B cell (primary cell): ENCODE measurements at regions not wholly inside any gene's neighbourhood (a gene's known extent, or its start where the extent isn't known, plus 50 kb on each side); places are given as distances from the start of the nearest gene placed in this dataset.
"Not testable (repeated sequence)": the region's sequence is repeated elsewhere in the genome, so short reads cannot be mapped to it uniquely, and the experiment has no call there.

Experiments used
- ATAC-seq: fragments of 200-7000 bp; cut with Tn5 transposase; one replicate; pipeline ENCODE4 v1.10.0; 2021; ENCODE audit warnings: low read depth, mild to moderate bottlenecking, moderate number of reproducible peaks, moderate library complexity
- CTCF ChIA-PET: fragments of 350-600 bp; sonication (Branson Sonifier 250); formaldehyde crosslinking; loops from one replicate; lab custom pipeline; 2021; ENCODE audit warnings: antibody characterized with exemption, inconsistent platforms; lab: Charles Lee
- POLR2A ChIA-PET: fragments of 350-600 bp; sonication (Branson Sonifier 250); formaldehyde crosslinking; loops from one replicate; lab custom pipeline; 2021; ENCODE audit warnings: antibody characterized with exemption; lab: Charles Lee
- DNase-seq: peaks from one replicate; pipeline ENCODE4 v3.0.0; 2013
- H2AFZ ChIP-seq: 2 replicates; pipeline ENCODE4 v1.6.1; 2012; ENCODE audit warnings: mild to moderate bottlenecking, low read depth, low read length; ENCODE audit not compliant: insufficient read depth, poor library complexity, severe bottlenecking
- H3K27ac ChIP-seq, 2 donors: 1 replicate in 1 of 2; 2 replicates in 1 of 2; pipeline ENCODE4 v1.5.1; 2012 to 2013; ENCODE audit warnings: low read length in 2 of 2, mild to moderate bottlenecking in 2 of 2, moderate library complexity in 1 of 2
- H3K27me3 ChIP-seq, 4 experiments: fragments of 200-600 bp in 1 of 4; sonication (generic) in 1 of 4; replicated peaks in 1 of 4; 1 replicate in 2 of 4; 2 replicates in 2 of 4; pipeline versions ENCODE4 v1.6.1 to v1.7.0; 2013 to 2016; ENCODE audit warnings: low read length in 3 of 4, mild to moderate bottlenecking in 2 of 4, mixed read lengths in 1 of 4, moderate library complexity in 1 of 4; ENCODE audit not compliant: insufficient read depth in 4 of 4, control insufficient read depth in 3 of 4; ENCODE audit errors: control extremely low read depth in 1 of 4
- H3K36me3 ChIP-seq, 2 experiments: replicated peaks in 1 of 2; 1 replicate in 1 of 2; 2 replicates in 1 of 2; pipeline versions ENCODE4 v1.6.1 to v1.7.1; 2013; ENCODE audit warnings: low read length in 1 of 2; ENCODE audit not compliant: insufficient read depth in 2 of 2, control insufficient read depth in 1 of 2; ENCODE audit errors: control extremely low read depth in 1 of 2, extremely low read depth in 1 of 2
- H3K4me1 ChIP-seq, 2 donors: fragments of 200-600 bp in 1 of 2; sonication (generic) in 1 of 2; 1 replicate in 1 of 2; 2 replicates in 1 of 2; pipeline versions ENCODE4 v1.5.1 to v1.6.1; 2013 to 2017; ENCODE audit warnings: low read length in 2 of 2; ENCODE audit not compliant: control insufficient read depth in 2 of 2, insufficient read depth in 2 of 2
- H3K4me2 ChIP-seq: replicated peaks from 2 replicates; pipeline ENCODE3; 2012; ENCODE audit warnings: mild to moderate bottlenecking, low read depth, low read length; ENCODE audit not compliant: poor library complexity, severe bottlenecking
- H3K4me3 ChIP-seq, 5 experiments: fragments of 200-600 bp in 1 of 5; sonication (generic) in 1 of 5; 1 replicate in 3 of 5; 2 replicates in 2 of 5; pipeline versions ENCODE4 v1.5.1 to v1.7.0; 2011 to 2016; ENCODE audit warnings: low read length in 4 of 5, mild to moderate bottlenecking in 4 of 5, low read depth in 2 of 5, control low read depth in 1 of 5, moderate library complexity in 1 of 5; ENCODE audit not compliant: insufficient read depth in 1 of 5; ENCODE audit errors: control extremely low read depth in 1 of 5, extremely low read depth in 1 of 5
- H3K79me2 ChIP-seq: fragments of 200-600 bp; sonication (generic); one replicate; pipeline ENCODE4 v1.6.0; 2016; ENCODE audit warnings: low read length; ENCODE audit not compliant: control insufficient read depth, insufficient read depth
- H3K9ac ChIP-seq: fragments of 200-600 bp; sonication (generic); 2 replicates; pipeline ENCODE4 v1.6.1; 2017; ENCODE audit warnings: mild to moderate bottlenecking, low read length, moderate library complexity
- H3K9me3 ChIP-seq, 3 donors: one replicate each; pipeline versions ENCODE4 v1.6.1 to v1.7.1; 2013; ENCODE audit warnings: low read length in 2 of 3; ENCODE audit not compliant: control insufficient read depth in 2 of 3, insufficient read depth in 1 of 3; ENCODE audit errors: control extremely low read depth in 1 of 3
- H4K20me1 ChIP-seq: 2 replicates; pipeline ENCODE4 v1.6.0; 2012; ENCODE audit warnings: mild to moderate bottlenecking, low read length; ENCODE audit not compliant: insufficient read depth, control insufficient read depth, poor library complexity, severe bottlenecking
- H3K27ac Mint-ChIP-seq: one replicate; pipeline ENCODE4 v1.8.0; 2021; ENCODE audit warnings: mixed read lengths
- H3K27me3 Mint-ChIP-seq: one replicate; pipeline ENCODE4 v1.8.0; 2021; ENCODE audit warnings: mixed read lengths
- H3K4me1 Mint-ChIP-seq: one replicate; pipeline ENCODE4 v1.8.0; 2021; ENCODE audit warnings: mixed read lengths
- H3K4me3 Mint-ChIP-seq: one replicate; pipeline ENCODE4 v1.8.0; 2021; ENCODE audit warnings: mixed read lengths
- H3K9me3 Mint-ChIP-seq: one replicate; pipeline ENCODE4 v1.8.0; 2022; ENCODE audit warnings: mixed read lengths; ENCODE audit not compliant: insufficient read depth
- EZH2 ChIP-seq: IDR thresholded peaks from 2 replicates; pipeline ENCODE4 v1.6.1; 2012; ENCODE audit warnings: borderline replicate concordance, low read depth, mild to moderate bottlenecking, moderate library complexity, low read length; ENCODE audit not compliant: insufficient read depth, poor library complexity, severe bottlenecking
- WGBS: methylation state at CpG from one replicate; pipeline ENCODE4 v1.1.5; 2013; ENCODE audit warnings: missing lambda C conversion rate; ENCODE audit not compliant: insufficient coverage; 5-methylcytosine and 5-hydroxymethylcytosine counted together
- intact Hi-C: fragments of 100-400 bp; cut with micrococcal nuclease; formaldehyde crosslinking; loops from one replicate; pipeline ENCODE4 v1.10.0; 2022
- TF ChIP-seq, protein P1 (sequence below): fragments of 200-600 bp; IDR thresholded peaks from one replicate; pipeline ENCODE4 v1.8.0; 2022; ENCODE audit warnings: antibody characterized with exemption, mild to moderate bottlenecking

DNA sequence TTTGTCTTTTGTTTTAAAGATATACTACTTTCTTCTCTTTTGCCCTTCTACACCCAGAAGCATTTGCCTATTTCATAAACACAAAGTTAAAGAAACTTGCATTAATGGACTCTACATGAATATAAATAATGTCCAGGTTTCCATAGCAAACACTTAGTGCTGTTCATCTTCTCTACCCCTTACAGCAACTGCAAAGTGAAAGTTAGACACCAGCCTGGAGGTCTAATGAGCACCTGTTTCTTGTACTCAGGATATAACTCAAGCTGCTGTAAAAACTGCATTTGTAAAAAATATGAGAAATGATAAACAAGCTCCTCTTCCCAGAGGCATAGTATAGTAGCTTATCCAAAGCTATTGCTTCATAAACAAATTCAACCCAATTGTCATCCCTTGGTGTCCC lies 76.0 kb upstream of the RELN start:
- H3K27ac Mint-ChIP-seq = no peak overlapping the region
- H3K9me3 Mint-ChIP-seq = peaks cover 6% of the 10 kb centered on the region
- no peaks in the 10 kb centered on the region for H3K4me1 Mint-ChIP-seq
- TF ChIP-seq EZH2 = no peak
- TF ChIP-seq, protein P1, sequence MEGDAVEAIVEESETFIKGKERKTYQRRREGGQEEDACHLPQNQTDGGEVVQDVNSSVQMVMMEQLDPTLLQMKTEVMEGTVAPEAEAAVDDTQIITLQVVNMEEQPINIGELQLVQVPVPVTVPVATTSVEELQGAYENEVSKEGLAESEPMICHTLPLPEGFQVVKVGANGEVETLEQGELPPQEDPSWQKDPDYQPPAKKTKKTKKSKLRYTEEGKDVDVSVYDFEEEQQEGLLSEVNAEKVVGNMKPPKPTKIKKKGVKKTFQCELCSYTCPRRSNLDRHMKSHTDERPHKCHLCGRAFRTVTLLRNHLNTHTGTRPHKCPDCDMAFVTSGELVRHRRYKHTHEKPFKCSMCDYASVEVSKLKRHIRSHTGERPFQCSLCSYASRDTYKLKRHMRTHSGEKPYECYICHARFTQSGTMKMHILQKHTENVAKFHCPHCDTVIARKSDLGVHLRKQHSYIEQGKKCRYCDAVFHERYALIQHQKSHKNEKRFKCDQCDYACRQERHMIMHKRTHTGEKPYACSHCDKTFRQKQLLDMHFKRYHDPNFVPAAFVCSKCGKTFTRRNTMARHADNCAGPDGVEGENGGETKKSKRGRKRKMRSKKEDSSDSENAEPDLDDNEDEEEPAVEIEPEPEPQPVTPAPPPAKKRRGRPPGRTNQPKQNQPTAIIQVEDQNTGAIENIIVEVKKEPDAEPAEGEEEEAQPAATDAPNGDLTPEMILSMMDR = no peak
- intact Hi-C loops = no loop called here
- no peak overlapping the region for H3K4me3 Mint-ChIP-seq
- POLR2A ChIA-PET = no interaction called here
- no peak for DNase-seq
- Histone ChIP-seq H3K4me2 (no peak overlapping the region), H3K79me2 (no peaks in the 10 kb centered on the region), H4K20me1 (no peaks in the 10 kb centered on the region), H3K9me3 (peaks cover 0 to 2% (median 0%) of the 10 kb centered on the region in 3 donors), H3K27ac (no peak overlapping the region), H3K36me3 (no peaks in the 10 kb centered on the region), H3K27me3 (no peaks in the 10 kb centered on the region), H3K4me3 (no peak overlapping the region), H3K9ac (no peak overlapping the region), H2AFZ (no peak overlapping the region), H3K4me1 (no peaks in the 10 kb centered on the region)
- peaks cover 3% of the 10 kb centered on the region for H3K27me3 Mint-ChIP-seq
- CTCF ChIA-PET = no interaction called here
- ATAC-seq = no peak

DNA sequence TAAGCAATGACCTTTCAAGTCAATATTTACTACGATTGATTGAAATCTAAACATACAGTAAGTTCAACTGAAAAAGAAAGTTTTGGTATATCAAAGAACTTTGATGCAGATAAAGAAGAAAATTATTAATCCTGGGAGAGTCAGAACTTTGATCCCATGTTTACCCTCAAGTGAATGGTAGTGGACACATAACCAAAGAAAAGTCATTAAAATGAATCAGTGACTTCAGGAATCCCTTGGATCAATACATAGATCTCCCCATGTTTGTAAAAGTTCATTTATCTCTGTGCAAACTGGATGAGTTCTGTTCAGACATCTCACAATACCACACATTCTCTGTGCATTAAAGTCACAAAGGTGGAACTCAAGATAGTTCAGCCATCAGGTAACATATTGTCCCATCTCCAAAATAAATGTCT lies 75.5 kb upstream of the RELN start:
- no CpG with 5 or more reads among the region's 1 CpG for WGBS
- Histone ChIP-seq H3K4me2 (no peak overlapping the region), H3K4me1 (no peaks in the 10 kb centered on the region), H3K27ac (no peak overlapping the region), H2AFZ (no peak overlapping the region), H3K27me3 (no peaks in the 10 kb centered on the region), H3K9ac (no peak overlapping the region), H3K36me3 (no peaks in the 10 kb centered on the region), H3K4me3 (no peak overlapping the region), H4K20me1 (no peaks in the 10 kb centered on the region), H3K79me2 (no peaks in the 10 kb centered on the region), H3K9me3 (peaks cover 0 to 2% (median 0%) of the 10 kb centered on the region in 3 donors)
- Mint-ChIP-seq H3K27me3 (peaks cover 3% of the 10 kb centered on the region), H3K4me1 (no peaks in the 10 kb centered on the region), H3K4me3 (no peak overlapping the region), H3K9me3 (peaks cover 6% of the 10 kb centered on the region), H3K27ac (no peak overlapping the region)
- DNase-seq (no peak), ATAC-seq (no peak)
- intact Hi-C loops = no loop called here
- POLR2A ChIA-PET = no interaction called here
- CTCF ChIA-PET = no interaction called here
- no peak for TF ChIP-seq EZH2
- TF ChIP-seq, protein P1 = no peak

DNA sequence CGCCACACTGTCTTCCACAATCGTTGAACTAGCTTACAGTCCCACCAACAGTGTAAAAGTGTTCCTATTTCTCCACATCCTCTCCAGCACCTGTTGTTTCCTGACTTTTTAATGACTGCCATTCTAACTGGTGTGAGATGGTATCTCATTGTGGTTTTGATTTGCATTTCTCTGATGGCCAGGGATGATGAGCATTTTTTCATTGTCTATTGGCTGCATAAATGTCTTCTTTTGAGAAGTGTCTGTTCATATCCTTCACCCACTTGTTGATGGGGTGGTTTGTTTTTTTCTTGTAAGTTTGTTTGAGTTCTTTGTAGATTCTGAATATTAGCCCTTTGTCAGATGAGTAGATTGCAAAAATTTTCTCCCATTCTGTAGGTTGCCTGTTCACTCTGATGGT lies 74.3 kb upstream of the RELN start:
- DNase-seq, CTCF ChIA-PET, H3K4me1 Mint-ChIP-seq, H3K9ac ChIP-seq, intact Hi-C loops, H3K4me2 ChIP-seq, H3K27me3 ChIP-seq, H3K79me2 ChIP-seq, H3K27ac ChIP-seq, ATAC-seq, H3K9me3 ChIP-seq, H3K9me3 Mint-ChIP-seq, H3K4me3 Mint-ChIP-seq, H3K4me1 ChIP-seq, H3K36me3 ChIP-seq, H3K4me3 ChIP-seq, H3K27me3 Mint-ChIP-seq, H2AFZ ChIP-seq, H3K27ac Mint-ChIP-seq, H4K20me1 ChIP-seq, POLR2A ChIA-PET: not testable (repeated sequence)
- no CpG with 5 or more reads among the region's 2 CpGs for WGBS
